ENCODE measurements at regions not wholly inside any gene's neighbourhood (a gene's known extent, or its start where the extent isn't known, plus 50 kb on each side); places are given as distances from the start of the nearest gene placed in this dataset.

- TF ChIP-seq PRDM10 (CRISPR knock-in tag; IDR thresholded peaks at IDR 0.05; ENCODE audit: low read depth) (no peak), KDM5B (CRISPR knock-in tag; IDR thresholded peaks at IDR 0.05; ENCODE audit: borderline replicate concordance) (no peak), GTF3A (CRISPR knock-in tag; conservative IDR thresholded peaks at IDR 0.05) (no peak), ZNF777 (CRISPR knock-in tag; IDR thresholded peaks at IDR 0.05) (no peak), ZNF790 (CRISPR knock-in tag; IDR thresholded peaks at IDR 0.05; ENCODE audit: borderline replicate concordance) (no peak), HOXA3 (CRISPR knock-in tag; IDR thresholded peaks at IDR 0.05) (no peak), ZFP41 (CRISPR knock-in tag; IDR thresholded peaks at IDR 0.05; ENCODE audit: borderline replicate concordance) (no peak), LBX2 (CRISPR knock-in tag; IDR thresholded peaks at IDR 0.05; ENCODE audit: borderline replicate concordance) (no peak)
These were observed 210.5 kb downstream of the PALM2AKAP2 start (continued) for GRCh38 chr9:109990541-109990940.

- Histone ChIP-seq H3K4me3 (replicated peaks in 1 of 3; ENCODE audit: insufficient read depth in 1 of 3, low read depth in 2 of 3, low read length in 3 of 3) (no peak overlapping the region), H3K79me2 (ENCODE audit: insufficient read depth, low read length) (no peaks in the 10 kb centered on the region), H3K27me3 (ENCODE audit: control insufficient read depth in 1 of 2, insufficient read depth in 2 of 2, low read length in 2 of 2) (no peaks in the 10 kb centered on the region), H3K27ac (ENCODE audit: extremely low read length, insufficient read depth, low read length) (no peak overlapping the region), H3K9me3 (ENCODE audit: low read length) (no peaks in the 10 kb centered on the region), H4K20me1 (ENCODE audit: insufficient read depth, low read length) (no peaks in the 10 kb centered on the region), H3K9ac (ENCODE audit: insufficient read depth, low read depth, low read length) (no peak overlapping the region), H3K4me1 (ENCODE audit: insufficient read depth, low read length) (no peaks in the 10 kb centered on the region), H3K4me2 (ENCODE audit: low read depth, low read length) (no peak overlapping the region), H2AFZ (ENCODE audit: low read length) (no peak overlapping the region), H3K36me3 (replicated peaks in 1 of 2; ENCODE audit: control insufficient read depth in 1 of 2, insufficient read depth in 2 of 2, low read length in 2 of 2) (no peaks in the 10 kb centered on the region)
- BruUV-seq (replicated peaks) = no TSS peak
- DNase-seq (ENCODE audit: low spot score) (no peak), FAIRE-seq (no peak), ATAC-seq (no peak)
- WGBS (ENCODE audit: low lambda C conversion rate) = 21% methylated on average over 1 of the region's 1 CpG
- CTCF ChIA-PET (ENCODE audit: low intra/inter-chr PET ratio, low total read pairs) = no interaction called here
- POLR2A ChIA-PET = no interaction called here
- intact Hi-C loops (cut with micrococcal nuclease; ENCODE audit: unreplicated experiment) (no loop called here), in situ Hi-C loops (cut with HindIII; ENCODE audit: extremely low pct_ligation_motif_present, low pct_unique_long_range_greater_than_20kb) (no loop called here)
- TF ChIP-seq ATF7 (IDR thresholded peaks at IDR 0.05) (peak; percentile 49), ATF7 (CRISPR knock-in tag; IDR thresholded peaks at IDR 0.05) (no peak), ZNF230 (CRISPR knock-in tag; IDR thresholded peaks at IDR 0.05) (no peak)
These were observed 212.3 kb downstream of the PALM2AKAP2 start for GRCh38 chr9:109992293-109992692.
